ENCODE measurements at regions not wholly inside any gene's neighbourhood (a gene's known extent, or its start where the extent isn't known, plus 50 kb on each side); places are given as distances from the start of the nearest gene placed in this dataset.

- DNase-seq, result no peak
Observed at GRCh38 chr18:76179257-76179656, 315.8 kb downstream of the ZNF516 start.

DNA sequence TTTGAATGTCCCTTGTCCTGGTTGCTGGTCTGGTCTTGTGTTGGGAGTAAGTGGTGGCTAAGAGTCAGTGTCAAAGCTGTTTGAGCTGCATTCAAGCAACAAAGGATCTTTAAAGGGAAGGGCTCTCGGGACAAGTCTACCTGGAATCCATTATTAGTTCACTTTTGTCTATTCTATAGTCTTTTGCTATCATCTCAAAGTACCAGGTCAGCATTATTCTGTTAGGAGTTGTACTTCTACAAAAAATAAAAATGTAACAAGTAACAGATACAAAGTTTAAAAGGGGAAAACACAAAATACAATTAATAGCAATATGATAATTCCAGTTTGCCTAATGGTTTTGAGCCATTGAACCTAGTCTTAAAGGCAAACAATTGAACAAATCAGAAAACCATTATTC, 317.9 kb downstream of the ZNF516 start:
- DNase-seq, result no peak

- DNase-seq, result no peak
Observed at GRCh38 chr18:76174451-76174850, 320.6 kb downstream of the ZNF516 start.

DNA sequence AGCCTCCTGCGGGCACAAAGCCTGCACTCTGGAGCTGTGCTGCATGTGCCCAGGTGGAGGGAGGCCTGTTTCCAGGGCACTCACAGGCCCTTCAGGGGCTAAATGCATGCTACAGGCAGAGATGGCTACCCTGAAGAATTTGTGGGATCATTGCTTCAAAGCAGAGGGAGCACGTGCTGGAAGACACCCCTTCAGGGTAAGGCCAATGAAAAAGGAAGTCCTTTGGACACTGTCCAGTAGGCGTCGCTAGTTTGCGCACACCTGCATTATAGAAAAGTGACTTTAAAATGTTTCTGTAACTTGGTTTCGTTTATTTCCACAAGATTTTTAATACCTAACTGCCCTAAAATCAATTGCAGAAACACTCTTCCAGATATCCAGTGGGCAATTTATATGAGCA, 325.3 kb downstream of the ZNF516 start:
- DNase-seq, result no peak

- no peak for DNase-seq
Observed at GRCh38 chr18:76167845-76168621, 327.0 kb downstream of the ZNF516 start.

- no peak for DNase-seq
Observed at GRCh38 chr18:76167410-76167809, 327.6 kb downstream of the ZNF516 start.

GRCh38 chr18:76162886-76163285, 332.2 kb downstream of the ZNF516 start:
- no peak for DNase-seq

DNA sequence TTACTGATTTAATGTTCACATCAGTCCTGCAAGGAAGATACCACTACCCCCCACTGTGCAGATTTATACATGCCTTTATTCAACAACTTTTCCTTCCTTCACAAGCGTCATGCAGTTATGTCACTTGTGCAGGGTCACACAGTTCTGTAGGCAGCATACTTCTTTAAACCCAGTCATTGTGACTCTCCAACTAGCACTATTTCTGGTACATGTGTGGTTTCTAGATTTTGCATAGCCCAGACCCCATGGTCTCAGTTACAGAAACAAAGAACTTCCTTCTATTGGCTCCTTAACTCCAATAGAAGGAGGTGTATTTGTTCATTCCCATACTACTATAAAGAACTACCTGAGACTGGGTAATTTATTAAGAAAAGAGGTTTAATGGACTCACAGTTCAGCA, 333.1 kb downstream of the ZNF516 start:
- no peak for DNase-seq

- no peak for DNase-seq
Observed at GRCh38 chr18:76153691-76154090, 341.4 kb downstream of the ZNF516 start.

DNA sequence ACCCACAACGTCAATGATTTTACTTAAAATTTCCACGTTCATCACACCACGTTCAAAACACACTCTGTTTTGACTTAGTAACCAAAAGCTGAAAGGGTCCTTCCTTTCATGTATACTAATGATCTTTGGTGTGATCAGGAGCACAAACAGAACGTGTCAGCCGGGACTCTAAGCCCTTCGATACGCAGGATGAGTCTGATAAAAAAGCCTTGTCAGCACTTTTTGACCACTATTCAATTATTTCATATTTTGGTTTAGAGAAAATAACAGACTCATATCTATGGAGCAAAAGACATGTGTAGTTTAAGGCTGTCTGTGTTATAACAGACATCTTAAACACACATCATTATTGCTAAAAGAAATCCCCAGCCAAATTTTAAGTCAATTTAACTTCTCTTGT, 345.3 kb downstream of the ZNF516 start:
- DNase-seq, result no peak

GRCh38 chr18:76149284-76149683, 345.8 kb downstream of the ZNF516 start:
- no peak for DNase-seq

GRCh38 chr18:76145521-76146376, 349.3 kb downstream of the ZNF516 start:
- no peak for DNase-seq

GRCh38 chr18:76144844-76145243, 350.2 kb downstream of the ZNF516 start:
- DNase-seq, result no peak

DNA sequence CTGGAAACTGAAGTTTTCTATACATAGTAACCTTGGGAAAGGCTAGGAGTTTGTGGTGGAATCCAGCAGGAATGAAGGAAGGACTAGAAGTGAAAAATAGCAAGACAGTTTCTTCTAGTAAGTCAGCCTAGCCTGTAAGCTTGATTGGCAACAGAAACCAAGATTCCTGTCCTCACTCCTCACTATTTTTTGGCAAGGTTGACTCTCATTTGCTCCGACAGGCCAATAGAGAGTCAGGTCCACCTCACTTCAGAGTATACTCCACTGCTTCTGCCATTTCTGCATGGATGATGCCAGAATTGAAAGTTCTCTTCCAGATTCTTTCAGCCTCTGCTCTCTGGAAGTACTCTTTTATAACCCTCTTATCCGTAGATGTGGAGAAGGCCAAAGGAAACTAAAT, 352.4 kb downstream of the ZNF516 start:
- no peak for DNase-seq

DNA sequence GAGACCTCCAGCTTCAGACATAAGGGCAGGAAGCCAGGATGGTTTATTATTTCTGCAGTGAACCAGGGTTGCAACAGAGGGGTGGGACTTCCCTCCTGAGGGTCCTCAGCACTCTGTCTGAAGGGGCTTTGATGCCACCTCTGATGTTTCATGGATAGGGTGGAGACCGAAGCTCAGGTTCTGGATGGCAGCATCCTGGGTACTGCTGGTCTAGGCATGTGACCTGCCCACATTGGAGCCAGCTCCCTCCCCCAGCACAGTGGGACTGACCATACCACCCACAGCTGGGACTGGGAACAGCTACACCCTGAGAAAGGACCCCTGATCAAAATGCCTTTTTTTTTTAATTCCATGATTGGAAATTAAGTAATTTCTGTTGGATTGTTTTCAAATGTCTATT, 355.2 kb downstream of the ZNF516 start:
- no peak for DNase-seq

- DNase-seq, result no peak
Observed at GRCh38 chr18:76137216-76137615, 357.8 kb downstream of the ZNF516 start.

GRCh38 chr18:76136701-76137100, 358.3 kb downstream of the ZNF516 start:
- no peak for DNase-seq

- DNase-seq, result no peak
Observed at GRCh38 chr18:76134628-76135027, 360.4 kb downstream of the ZNF516 start.

- no peak for DNase-seq
Observed at GRCh38 chr18:76133873-76134272, 361.2 kb downstream of the ZNF516 start.

DNA sequence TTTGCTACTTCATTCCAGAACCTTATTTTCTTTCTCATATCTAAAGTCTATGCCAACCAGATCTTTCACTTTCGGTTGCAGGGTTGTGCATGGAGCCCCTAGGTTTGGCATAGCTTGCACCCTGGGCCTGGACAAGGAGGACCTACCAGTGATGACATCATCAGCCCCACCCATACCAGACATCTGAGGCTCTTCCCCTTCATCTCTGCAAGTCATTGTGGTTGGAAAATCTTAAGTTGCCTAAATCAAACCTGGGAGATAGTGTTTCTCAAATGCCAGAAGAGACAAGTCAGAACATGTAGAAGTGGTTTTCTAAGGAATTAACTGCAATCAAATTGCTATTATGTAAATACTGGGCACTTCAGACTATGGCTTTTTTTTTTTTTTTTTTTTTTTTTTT, 363.3 kb downstream of the ZNF516 start:
- DNase-seq, result no peak

GRCh38 chr18:76130845-76131244, 364.2 kb downstream of the ZNF516 start:
- no peak for DNase-seq

DNA sequence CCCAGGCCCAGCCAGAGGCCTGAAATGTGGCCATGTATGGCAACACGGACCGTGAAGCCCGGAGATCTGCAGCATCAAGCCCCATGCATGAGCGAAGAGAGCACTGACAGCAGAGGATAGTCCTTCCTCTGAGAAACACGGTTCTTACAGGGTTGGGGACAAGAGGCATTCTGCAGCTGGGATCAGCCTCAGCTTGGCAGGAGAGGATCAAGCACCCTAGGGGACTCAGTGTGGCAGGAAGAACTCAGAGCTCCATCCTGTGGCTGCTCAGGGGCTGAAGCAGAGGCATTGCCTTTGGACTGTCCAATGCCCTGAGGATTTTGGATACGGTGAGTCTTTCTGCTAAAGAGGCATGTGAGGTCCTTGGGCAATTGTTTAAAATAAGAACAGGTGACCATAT, 368.7 kb downstream of the ZNF516 start:
- no peak for DNase-seq

DNA sequence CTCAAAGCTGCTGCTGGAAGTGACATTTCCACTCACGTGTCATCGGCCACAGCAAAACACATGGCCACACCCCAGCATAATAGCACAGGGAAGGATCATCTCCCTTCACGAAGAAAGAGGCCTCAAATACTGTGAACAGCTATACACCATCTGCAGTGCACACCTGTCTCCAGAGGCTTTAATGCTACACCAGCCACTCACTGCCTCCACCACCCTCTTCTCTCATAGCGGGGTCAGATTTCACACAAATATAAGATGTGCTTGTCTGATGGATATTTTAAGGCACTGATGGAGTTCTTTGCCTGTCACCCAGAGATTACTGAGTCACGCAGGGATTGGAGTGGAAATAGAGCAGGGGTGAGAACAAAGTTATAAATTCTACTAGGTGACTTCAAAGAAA, 374.0 kb downstream of the ZNF516 start:
- no peak for DNase-seq

- no peak for DNase-seq
Observed at GRCh38 chr18:76115580-76115979, 379.5 kb downstream of the ZNF516 start.
